Hematopoietic multipotent progenitor cell treated with erythropoietin and hydrocortisone succinate and interleukin-3 and kit ligand, for 4 days (in vitro differentiated cells): ENCODE measurements at regions not wholly inside any gene's neighbourhood (a gene's known extent, or its start where the extent isn't known, plus 50 kb on each side); places are given as distances from the start of the nearest gene placed in this dataset.
"Not testable (repeated sequence)": the region's sequence is repeated elsewhere in the genome, so short reads cannot be mapped to it uniquely, and the experiment has no call there.

ENCODE experiments used
- DNase-seq: peaks from one replicate; pipeline ENCODE4 v3.0.0-alpha.2; 2015

GRCh38 chr14:40219032-40219431, 786.8 kb upstream of the FBXO33 start:
- no peak for DNase-seq

GRCh38 chr14:40218282-40218941, 786.2 kb upstream of the FBXO33 start:
- DNase-seq, result no peak

GRCh38 chr14:40216976-40217375, 784.7 kb upstream of the FBXO33 start:
- no peak for DNase-seq

GRCh38 chr14:40216408-40216807, 784.2 kb upstream of the FBXO33 start:
- DNase-seq, result not testable (repeated sequence)

- DNase-seq, result no peak
Measured at GRCh38 chr14:40213701-40214100, 781.5 kb upstream of the FBXO33 start.

GRCh38 chr14:40204441-40205175, 772.4 kb upstream of the FBXO33 start:
- no peak for DNase-seq

GRCh38 chr14:40199101-40199500, 766.9 kb upstream of the FBXO33 start:
- no peak for DNase-seq

GRCh38 chr14:40197344-40197743, 765.1 kb upstream of the FBXO33 start:
- no peak for DNase-seq

- no peak for DNase-seq
Measured at GRCh38 chr14:40188006-40188405, 755.8 kb upstream of the FBXO33 start.

- no peak for DNase-seq
Measured at GRCh38 chr14:40164083-40164482, 731.9 kb upstream of the FBXO33 start.

GRCh38 chr14:40139657-40140056, 707.4 kb upstream of the FBXO33 start:
- no peak for DNase-seq

- DNase-seq, result no peak
Measured at GRCh38 chr14:40133463-40133862, 701.2 kb upstream of the FBXO33 start.

- no peak for DNase-seq
Measured at GRCh38 chr14:40129159-40129558, 696.9 kb upstream of the FBXO33 start.

- no peak for DNase-seq
Measured at GRCh38 chr14:40123816-40124215, 691.6 kb upstream of the FBXO33 start.

GRCh38 chr14:40122968-40123648, 690.9 kb upstream of the FBXO33 start:
- no peak for DNase-seq

GRCh38 chr14:40119765-40120164, 687.5 kb upstream of the FBXO33 start:
- no peak for DNase-seq

GRCh38 chr14:40119321-40119720, 687.1 kb upstream of the FBXO33 start:
- DNase-seq, result no peak

- no peak for DNase-seq
Measured at GRCh38 chr14:40115583-40115982, 683.4 kb upstream of the FBXO33 start.

GRCh38 chr14:40113671-40114070, 681.4 kb upstream of the FBXO33 start:
- DNase-seq, result no peak

- no peak for DNase-seq
Measured at GRCh38 chr14:40100544-40101196, 668.4 kb upstream of the FBXO33 start.

GRCh38 chr14:40099316-40099715, 667.1 kb upstream of the FBXO33 start:
- no peak for DNase-seq

GRCh38 chr14:40098468-40098867, 666.2 kb upstream of the FBXO33 start:
- no peak for DNase-seq

- DNase-seq, result no peak
Measured at GRCh38 chr14:40096968-40097367, 664.7 kb upstream of the FBXO33 start.

GRCh38 chr14:40093800-40094199, 661.6 kb upstream of the FBXO33 start:
- no peak for DNase-seq
